AG08395 (cell line): ENCODE measurements at regions not wholly inside any gene's neighbourhood (a gene's known extent, or its start where the extent isn't known, plus 50 kb on each side); places are given as distances from the start of the nearest gene placed in this dataset.

Experiments
- DNase-seq: peaks from one replicate; pipeline ENCODE4 v3.0.0; 2012; ENCODE audit warnings: mixed read lengths, low spot score

DNA sequence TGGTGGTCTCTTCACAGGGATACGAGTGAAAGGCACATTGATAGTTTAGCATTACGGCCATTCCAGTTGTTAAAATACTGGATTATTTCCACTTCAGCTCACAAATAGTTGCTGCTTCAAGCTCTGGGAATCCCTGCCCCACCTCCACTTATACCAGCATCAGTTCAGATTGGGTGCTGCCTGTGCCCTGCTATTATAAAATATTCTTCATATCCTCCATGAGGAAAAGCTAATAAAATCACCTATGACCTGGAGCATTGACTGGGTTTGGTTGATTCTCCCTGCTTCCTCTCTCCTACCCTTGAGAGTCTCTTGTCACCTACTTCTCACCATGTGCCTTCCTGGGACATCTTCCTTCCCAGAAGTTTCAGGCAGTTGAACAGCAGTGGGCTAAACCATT, 529.0 kb downstream of the MCTP2 start:
- no peak for DNase-seq

DNA sequence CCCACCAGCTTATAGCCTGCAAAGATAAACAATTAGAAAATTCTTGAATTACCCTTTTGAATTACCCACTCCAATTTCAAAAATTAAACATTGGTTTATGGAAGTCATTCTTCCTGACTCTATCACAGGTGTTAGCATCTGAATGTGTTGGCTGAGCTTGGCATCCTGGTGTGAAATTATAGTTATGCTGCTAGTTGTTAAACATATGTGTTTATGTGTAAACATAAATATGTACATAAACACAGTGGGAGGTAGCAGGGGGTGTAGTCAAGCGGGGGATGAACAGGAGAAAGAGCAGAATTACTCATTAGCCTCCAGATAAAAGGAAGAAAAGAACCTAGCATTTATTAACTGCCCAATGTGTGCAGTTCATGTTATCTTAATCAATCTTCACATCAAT, 530.2 kb downstream of the MCTP2 start:
- no peak for DNase-seq

DNA sequence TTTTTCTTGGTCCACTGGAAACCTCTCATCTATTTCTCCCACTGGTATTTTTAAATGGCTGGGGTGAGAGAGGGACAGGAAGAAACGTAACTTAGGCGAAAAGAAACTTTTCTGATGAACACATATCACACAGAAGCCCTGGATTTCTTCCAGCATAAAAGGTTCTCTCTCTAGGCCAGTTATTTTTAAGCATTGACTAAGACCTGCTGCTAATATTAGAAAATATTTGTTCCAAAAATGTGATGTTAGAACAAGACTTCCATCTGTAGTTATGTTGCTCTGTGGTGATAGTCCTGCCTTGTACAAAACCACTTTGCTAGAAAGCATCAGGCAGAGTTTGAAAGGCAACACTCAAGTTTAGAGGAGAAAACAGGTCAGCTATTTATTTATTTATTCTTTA, 537.7 kb downstream of the MCTP2 start:
- no peak for DNase-seq

DNA sequence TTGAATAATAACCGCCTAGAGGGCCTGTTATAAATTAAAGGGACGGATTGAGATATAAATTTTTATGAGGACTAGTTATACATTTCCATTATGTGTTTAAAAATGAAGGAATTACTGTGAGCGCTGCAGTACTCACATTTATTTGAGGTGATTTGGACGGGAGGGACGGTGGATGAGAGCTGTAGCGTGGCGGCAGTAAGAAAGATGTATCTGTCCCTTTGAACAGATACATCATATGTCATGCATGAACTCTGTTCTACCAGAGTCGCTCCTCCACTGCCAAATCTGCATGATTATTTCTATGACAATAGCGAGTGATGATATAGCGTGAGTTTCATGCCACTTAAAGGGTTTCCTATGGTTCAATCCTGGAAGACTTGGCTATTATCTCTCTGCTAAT, 538.8 kb downstream of the MCTP2 start:
- no peak for DNase-seq

DNA sequence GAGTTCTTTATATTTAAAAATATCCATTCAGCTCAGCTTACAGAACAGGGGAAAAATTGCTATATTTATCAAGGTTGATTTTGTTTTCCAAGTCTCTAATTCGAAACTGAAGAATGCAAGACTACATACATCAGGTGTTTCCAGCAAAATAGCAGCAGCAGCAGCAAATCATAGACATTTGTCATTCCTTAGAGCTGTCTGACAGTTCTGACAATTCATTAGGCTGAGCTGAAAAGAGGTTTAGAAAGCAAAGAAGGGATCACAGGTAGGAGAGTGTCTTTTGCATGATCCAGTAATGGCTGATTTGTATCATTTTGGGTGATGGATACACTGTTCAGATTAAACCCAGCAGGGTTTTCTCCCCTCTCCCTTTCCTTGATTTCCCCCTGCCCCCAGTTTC, 545.7 kb downstream of the MCTP2 start:
- DNase-seq: no peak

DNA sequence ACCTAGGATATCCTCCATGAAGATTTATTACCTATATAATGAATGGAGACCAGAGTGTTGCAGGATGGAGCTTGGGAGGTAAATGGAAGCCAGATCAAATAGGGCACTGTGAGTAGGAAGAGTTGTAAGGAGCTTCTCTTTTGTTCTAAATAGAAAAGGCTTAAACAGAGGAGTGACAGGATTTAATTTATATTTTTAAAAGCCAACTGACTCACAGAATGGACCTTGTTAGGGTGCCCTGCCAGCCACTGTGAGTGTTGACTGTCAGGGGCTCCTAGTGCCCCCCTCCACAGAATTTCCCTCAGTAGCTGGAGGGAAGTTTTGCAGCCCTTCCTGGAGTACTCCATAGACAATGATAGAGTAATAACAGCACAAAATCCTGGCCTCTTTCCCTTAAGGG, 547.5 kb downstream of the MCTP2 start:
- DNase-seq: no peak

DNA sequence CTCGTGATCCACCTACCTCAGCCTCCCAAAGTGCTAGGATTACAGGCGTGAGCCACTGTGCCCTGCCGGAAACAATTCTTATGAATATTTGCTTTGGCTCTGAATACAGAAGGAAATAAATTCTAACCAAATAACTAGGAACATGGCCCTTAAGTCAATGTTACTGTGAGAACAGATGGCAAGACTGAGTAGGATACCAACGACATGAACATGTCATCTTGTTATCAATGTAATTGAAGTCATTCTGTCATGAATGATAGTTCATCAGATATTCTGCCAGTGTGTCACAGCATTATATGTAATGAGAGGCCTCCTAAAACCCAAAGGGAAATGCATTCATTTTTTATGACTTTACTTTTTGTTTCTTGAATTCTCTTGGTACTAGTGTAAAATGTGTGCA, 548.8 kb downstream of the MCTP2 start:
- DNase-seq: no peak

DNA sequence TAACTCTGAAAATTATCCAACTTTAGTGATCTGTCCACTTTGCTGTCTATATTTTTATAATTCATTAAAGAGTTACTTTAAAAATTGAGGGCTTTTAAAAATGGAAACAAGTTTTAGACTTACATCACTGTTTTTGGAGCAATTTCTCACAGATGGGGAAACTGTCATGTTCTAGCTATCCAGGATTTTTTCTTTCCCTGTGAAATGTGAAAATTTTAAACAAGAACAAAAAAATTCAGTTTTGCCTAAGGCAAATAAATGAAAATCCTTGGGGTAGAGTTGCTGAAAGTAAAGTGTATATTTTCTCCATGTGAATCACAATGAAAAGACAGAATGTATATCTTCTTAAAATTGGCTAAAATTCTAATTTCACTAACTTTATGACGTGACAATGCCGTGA, 553.7 kb downstream of the MCTP2 start:
- no peak for DNase-seq

DNA sequence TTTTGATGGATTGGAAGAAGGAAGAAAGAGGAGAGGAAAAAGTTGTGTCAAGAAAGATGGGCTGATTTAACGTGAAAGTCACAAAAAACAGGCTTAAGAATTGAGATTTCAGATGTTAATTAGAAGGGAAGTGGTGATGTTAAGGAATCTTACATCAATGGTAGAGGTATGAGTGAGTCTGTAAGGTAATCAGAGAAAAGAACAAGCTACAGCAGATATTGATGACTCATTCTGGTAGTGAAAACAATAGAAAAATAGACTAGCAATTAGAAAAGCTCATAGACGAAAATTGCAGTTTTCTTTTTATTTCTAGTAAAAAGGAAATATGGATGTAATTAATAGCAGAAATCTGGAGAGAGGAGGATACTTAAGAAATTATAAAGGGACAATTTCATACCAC, 559.6 kb downstream of the MCTP2 start:
- no peak for DNase-seq

DNA sequence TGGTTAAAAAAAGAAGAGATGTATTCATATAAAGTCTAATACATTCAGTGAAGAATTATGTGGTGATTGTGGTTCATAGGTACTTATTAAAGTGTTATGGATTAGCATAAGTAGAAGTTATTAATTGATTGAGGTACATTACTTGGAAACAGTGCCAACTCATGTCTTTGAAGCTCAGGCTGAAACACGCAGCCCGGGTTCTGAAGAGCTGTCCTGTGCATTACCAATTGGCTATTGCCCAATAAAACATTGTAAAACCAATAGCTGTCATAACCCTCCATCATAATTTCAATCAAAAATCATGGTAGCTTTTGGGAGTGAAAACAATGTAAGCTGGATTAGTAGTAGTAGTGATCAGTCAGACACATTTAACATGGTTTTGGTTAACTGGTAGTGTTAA, 560.1 kb downstream of the MCTP2 start:
- DNase-seq: no peak

DNA sequence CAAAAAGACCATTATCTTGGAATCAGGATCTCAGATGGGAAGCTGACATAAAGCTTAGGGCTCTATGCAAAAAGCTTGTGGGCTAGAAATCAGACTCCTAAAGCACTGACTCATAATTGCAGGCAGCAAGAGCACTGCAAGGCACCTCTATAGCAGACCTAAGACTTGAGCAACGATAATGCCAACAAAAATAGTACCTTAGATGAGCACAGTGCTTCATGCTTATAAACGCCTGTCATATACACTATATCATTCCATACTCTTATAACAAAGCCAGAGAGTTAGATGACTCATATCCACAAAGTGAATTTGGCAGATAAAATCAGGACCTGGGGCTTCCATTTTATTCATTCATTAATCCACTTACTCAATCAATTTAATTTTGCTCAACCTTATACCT, 560.8 kb downstream of the MCTP2 start:
- no peak for DNase-seq

DNA sequence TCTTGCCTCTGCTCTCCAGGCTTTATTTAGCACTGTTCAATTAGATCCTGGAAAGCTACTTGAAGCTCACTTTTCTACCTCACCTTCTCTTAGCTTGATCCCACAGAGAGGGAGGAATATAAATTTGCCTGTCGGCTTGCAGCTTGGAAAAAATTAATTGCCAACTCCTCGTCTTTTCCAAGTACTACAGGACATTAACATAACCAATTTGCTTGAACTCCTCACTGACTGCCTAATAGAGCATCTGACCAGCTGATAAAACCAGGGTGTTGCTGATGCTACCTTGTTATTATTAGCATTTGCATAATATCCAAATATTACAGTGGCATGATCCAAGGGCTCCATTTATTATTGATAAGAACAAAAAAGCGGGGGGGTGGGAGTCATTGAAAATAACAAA, 561.8 kb downstream of the MCTP2 start:
- no peak for DNase-seq

DNA sequence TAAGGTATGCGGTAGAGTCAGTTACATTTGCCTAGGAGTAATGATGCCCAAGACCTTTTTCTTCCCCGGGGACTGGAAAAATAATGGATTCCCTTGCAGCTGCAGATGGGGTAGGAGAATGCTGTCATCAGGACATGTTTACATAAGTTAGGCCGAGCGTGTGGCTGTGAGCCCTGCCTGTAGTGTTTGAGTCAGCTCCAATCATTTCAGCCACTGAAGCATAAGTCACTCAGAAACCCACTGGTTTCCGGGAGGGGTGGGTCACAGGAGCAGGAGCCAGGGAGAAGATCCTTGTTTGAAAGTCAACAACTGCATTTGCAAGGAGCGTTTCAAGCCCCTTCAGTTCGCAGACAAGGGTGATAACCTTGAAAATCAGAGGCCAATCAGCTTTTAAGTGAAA, 562.3 kb downstream of the MCTP2 start:
- DNase-seq: no peak

DNA sequence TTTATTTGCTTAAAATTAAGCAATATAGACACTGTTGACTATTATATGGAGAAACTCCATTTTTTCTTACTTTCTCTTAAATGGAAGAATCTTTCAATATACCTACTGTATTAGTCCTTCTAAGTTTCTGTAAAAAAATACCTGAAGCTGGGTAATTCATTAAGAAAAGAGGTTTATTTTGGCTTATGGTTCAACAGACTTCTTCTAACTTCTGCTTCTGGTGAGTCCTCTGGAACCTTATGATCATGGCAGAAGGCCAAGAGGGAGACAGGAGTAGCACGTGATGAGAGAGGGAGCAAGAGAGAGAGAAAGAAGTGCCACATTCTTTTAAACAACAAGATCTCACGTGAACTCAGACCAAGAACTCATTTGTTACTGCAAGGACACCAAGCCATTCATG, 573.3 kb downstream of the MCTP2 start:
- DNase-seq: no peak

DNA sequence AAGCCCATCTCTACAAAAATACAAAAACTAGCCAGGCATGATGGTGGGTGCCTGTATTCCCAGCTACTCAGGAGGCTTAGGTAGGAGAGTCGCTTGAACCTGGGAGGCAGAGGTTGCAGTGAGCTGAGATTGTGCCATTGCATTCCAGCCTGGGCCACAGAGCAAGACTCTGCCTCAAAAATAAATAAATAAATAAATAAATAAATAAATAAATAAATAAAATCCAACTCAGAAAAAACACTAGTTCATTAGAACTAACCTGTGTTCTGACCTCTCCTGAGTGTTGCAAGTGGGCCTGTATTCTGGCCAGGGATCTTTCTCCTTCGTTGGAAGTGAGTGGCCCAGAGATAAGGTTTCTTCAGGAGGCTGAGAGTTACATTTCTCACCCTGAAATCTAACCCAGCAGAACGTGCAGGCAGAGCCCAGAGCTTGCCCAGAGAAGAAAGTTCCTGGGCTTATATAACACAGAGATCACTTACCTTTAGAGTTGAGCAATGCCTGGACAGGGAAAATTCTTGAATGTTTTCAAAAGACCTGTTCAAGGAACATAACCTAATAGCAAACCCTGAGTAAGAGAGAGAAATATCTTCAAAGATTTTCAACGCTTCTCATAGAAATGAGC, 583.9 kb downstream of the MCTP2 start:
- DNase-seq: no peak

DNA sequence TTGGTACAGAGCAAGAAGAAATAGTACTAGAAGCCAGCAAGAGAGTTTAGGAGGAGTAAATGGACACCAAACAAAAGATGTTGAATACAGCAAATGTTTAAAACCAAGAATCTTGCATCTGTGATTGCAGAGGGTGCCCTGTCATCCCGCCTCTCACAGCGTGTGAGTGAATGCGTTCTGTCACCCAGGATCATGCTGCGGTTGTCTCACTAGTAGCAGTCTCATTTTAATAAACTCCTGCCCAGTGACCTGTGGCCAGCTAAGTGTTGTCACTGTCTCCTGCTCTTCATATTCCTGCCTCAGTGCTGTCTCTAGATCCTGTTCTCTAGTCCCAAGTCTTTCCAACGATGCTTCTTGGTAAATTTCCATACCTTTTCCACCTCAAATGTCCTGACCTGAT, 584.6 kb downstream of the MCTP2 start:
- no peak for DNase-seq

DNA sequence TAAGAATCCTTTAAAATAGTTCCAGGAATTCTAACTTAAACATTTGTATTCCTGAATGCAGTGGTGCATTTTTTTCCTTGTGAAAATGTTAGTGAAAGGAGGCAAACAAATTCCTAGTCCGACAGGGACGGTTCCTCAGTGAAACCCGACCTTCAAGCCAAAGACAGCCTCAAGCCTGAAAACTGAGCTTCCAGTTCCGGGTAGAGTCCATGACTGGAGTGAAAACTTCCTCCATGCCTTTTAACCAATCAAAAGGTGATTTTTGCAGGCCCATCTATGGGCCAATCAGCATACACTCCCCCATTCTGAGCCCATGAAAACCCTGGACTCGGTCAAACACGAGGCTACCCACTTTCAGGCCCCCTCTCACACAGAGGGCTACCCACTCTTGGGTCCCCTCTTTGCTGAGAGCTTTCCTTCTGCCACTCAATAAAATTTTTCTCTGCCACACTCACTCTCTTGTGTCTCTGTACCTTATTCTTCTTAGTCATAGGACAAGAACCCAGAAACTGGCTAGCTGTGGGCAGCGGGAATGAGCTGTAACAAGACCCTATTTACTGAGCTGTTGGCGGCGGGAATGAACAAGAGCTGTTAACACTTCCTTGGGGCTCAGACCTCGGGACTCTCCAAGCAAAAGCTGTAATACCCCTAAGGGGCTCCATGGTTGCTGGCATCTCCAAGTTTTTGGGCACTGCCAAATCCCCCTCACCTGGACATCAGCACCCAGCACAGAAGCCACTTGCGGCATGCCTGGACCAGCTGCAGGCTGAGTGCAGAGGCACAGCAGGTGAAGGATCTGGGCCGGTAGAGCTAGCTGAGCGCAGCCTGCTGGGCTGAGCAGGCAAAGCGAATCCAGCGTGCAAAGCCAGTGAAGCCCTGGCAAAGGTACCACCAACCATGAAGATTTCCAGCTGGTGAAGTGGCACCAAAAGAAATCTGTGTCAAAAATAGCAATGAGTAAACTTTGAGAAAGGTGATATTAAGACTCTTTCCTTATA, 598.8 kb downstream of the MCTP2 start:
- DNase-seq: no peak

DNA sequence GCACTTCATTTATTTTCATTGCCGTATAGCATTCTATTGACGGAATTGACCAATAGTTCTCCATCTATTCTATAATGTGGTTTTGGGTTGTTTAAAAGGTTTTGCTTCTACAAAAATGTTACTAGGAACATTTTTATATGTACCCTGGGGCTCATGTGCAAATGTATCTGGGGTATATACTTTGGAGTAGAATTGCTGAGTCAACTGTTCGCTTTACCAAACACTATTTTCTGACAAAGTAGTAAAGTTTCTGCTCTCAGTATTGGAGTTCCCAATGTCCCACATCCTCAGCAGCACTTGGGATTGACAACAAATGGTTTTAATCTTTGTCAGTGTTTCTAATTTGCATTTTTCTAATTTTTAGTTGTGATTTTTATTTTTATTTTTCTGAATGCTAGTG, 602.6 kb downstream of the MCTP2 start:
- DNase-seq: no peak

DNA sequence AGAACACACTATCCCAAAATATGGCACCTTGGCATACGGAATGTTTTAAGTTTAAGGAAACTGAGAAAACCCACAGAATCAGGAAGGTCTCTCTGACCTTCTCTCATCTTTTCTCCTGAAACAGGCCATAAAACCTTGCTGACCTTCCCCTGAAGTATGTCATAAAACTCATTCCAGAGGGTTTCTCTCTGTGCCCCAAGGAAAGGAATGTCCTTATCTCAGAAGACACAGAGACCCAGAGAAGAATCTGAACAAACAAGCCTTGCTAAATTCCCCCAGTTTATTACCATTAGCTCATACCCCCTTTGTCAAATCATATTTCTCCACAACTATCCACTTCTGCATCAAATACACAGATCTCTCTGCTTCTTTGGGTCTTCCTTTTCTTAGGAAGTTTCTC, 603.1 kb downstream of the MCTP2 start:
- no peak for DNase-seq

DNA sequence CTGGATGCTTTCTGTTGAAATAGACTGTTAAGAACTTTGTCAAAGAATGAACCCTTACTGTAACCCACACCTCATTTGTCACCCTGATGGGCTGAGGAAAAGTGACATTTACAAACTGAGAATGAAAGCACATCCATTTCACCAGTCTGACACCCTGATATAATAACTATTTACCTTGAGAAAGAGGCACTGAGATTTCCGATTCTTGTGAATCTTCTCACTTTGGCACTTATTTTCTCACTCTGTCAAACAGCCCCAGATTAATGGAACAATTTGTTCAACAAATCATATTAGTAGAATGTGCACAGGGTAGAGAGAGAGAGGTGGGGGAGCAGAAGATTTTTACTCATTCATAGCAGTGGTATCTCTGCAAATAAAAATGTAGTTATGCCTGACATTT, 606.9 kb downstream of the MCTP2 start:
- DNase-seq: no peak

DNA sequence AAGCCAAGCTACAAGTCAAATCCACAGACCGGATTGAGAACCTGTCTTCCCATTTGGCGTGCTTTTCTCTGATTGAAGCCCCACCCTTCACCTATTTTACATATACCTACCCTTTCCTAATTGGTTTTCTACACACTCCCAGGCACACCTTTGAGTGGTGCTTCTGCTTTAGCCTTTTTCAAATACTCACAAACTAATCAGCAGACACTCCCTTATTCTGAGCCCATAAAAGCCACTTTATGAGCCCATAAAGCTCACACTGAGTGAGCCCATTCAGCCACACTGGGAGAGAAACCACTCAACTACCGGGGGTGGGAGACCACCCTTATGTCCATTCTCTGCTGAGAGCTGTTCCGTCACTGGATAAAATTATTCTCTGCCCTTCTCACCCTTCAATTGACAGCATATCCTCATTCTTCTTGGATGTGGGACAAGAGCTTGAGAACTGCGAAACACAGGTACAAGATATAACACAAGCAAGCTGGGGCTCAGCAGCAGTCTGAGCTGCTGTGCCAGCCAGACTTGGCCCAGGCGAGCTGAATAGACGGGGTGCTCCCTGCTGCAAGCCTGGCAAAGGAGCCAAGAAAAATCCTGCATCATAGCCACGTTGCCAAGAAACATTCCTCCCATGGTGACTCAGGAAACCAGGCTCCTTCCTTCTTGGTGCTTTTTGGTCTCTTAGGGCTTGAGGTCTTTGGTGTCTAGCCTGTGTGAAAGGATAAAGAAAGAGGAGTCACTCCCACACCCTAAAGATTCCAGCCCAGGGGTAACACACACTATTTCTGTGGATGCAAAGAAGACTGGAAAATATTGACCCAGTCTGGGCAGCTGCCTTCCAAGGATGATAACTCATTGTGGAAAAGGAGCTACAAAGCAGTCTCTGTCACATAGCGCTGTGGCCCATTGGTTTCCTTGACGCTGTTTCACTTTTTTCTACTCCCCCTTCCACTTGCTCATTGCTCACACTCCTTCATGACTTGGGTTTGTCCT, 609.7 kb downstream of the MCTP2 start:
- peak; percentile 39 for DNase-seq

DNA sequence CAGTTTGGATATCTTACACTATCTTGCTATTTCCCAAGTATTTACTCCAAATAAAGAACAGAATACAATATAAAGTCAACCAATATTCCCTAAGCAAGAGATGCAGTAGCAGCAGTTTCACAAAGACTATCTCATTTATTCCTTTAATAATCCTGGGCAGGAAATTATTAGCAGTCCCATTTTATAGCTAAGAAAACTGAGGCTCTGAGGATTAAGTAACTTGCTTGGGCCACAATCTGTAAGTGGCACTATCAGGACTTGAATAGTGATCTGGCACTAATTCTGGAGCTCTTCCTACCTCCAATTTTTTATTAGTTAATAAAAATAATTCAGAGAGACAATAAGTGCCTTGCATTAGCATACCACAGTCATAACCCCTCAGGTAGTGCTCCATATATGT, 611.7 kb downstream of the MCTP2 start:
- DNase-seq: no peak

DNA sequence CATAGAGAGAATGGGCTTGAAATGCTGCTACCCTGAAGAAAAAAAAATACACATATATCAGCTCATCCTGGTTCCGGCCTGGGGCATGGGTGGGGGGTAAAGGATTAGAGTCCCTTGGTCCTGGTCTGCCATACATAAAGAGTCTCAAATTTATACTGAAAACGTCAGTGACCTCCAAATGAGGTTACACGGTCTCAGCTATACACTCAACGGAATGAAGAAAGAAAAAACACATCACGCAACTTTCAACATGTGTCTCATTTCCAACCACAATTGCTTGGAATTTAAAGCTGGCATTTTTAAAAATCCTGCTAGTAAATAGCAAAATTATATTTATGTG, 612.8 kb downstream of the MCTP2 start:
- DNase-seq: no peak
